Ectodermal cell (in vitro differentiated cells): ENCODE measurements at regions not wholly inside any gene's neighbourhood (a gene's known extent, or its start where the extent isn't known, plus 50 kb on each side); places are given as distances from the start of the nearest gene placed in this dataset.
A peak's percentile ranks its signal among the peaks of the same experiment; 100 is the strongest.

Experiments
- H3K27ac ChIP-seq: 2 replicates; pipeline ENCODE4 v1.7.0; 2013; ENCODE audit warnings: mild to moderate bottlenecking, low read depth, low read length; ENCODE audit not compliant: insufficient read depth, poor library complexity, severe bottlenecking
- H3K27me3 ChIP-seq: 2 replicates; pipeline ENCODE4 v1.7.0; 2013; ENCODE audit warnings: mild to moderate bottlenecking, low read length; ENCODE audit not compliant: insufficient read depth, control insufficient read depth, poor library complexity, severe bottlenecking
- H3K36me3 ChIP-seq: one replicate; pipeline ENCODE4 v1.7.0; 2013; ENCODE audit warnings: low read length; ENCODE audit not compliant: control insufficient read depth, insufficient read depth
- H3K4me1 ChIP-seq: one replicate; pipeline ENCODE4 v1.7.0; 2013; ENCODE audit warnings: low read length; ENCODE audit not compliant: control insufficient read depth, insufficient read depth
- H3K4me3 ChIP-seq: 2 replicates; pipeline ENCODE4 v1.7.0; 2013; ENCODE audit warnings: low read depth, low read length, control low read depth; ENCODE audit not compliant: insufficient read depth
- H3K9me3 ChIP-seq: 2 replicates; pipeline ENCODE4 v1.7.0; 2013; ENCODE audit warnings: mild to moderate bottlenecking, low read length, moderate library complexity; ENCODE audit not compliant: control insufficient read depth
- WGBS, 2 experiments: methylation state at CpG; one replicate each; pipeline ENCODE4 v1.1.7; 2013; ENCODE audit warnings: missing lambda C conversion rate in 2 of 2; 5-methylcytosine and 5-hydroxymethylcytosine counted together

DNA sequence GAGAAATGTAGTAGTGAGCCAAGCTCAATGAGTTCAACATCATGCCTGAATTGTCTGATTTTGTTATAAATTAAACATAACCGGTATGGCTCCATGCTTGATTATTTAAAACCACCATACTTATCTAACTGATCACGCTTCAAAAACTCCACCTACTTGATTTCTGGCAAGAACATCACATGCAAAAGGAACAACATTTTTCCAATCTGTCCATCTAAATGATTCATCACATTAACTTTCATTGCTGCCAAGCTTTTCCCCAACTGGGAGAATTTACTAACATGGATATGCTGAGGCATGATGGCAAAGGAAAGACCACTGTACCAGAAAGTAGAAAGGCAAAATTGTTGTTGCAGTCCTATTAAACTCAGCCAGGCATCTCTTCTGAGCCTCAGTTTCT lies 286.8 kb downstream of the TRIB2 start:
- 84 to 88% methylated on average over 2 of the region's 2 CpGs for WGBS, 2 experiments
- Histone ChIP-seq H3K27ac (no peak overlapping the region), H3K27me3 (no peaks in the 10 kb centered on the region), H3K36me3 (no peaks in the 10 kb centered on the region), H3K4me3 (no peak overlapping the region), H3K9me3 (no peaks in the 10 kb centered on the region), H3K4me1 (peaks cover 5% of the 10 kb centered on the region)

DNA sequence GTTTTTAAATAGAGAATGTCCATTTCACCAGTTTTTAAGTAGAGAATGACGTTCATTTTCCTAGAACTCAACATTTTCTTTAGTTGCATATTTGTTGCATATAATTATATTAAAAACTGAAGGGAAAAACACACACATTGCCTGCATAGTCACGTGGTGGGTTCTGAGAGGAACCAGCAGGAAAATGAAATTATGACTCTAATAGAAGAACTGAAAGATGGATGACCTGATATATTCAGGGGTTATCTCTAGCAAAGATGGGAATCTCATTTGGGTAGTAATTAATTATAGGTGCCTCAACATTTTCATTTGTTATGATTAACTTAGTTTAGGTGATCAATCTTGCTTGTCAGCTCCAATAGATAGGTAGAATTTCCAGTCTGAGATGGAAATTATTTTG lies 288.3 kb downstream of the TRIB2 start:
- no peaks in the 10 kb centered on the region for H3K36me3 ChIP-seq
- no peaks in the 10 kb centered on the region for H3K9me3 ChIP-seq
- WGBS, 2 experiments = 90% methylated on average over 1 to 2 of the region's 2 CpGs
- no peak overlapping the region for H3K4me3 ChIP-seq
- no peak overlapping the region for H3K27ac ChIP-seq
- H3K27me3 ChIP-seq = no peaks in the 10 kb centered on the region
- H3K4me1 ChIP-seq = peaks cover 5% of the 10 kb centered on the region

DNA sequence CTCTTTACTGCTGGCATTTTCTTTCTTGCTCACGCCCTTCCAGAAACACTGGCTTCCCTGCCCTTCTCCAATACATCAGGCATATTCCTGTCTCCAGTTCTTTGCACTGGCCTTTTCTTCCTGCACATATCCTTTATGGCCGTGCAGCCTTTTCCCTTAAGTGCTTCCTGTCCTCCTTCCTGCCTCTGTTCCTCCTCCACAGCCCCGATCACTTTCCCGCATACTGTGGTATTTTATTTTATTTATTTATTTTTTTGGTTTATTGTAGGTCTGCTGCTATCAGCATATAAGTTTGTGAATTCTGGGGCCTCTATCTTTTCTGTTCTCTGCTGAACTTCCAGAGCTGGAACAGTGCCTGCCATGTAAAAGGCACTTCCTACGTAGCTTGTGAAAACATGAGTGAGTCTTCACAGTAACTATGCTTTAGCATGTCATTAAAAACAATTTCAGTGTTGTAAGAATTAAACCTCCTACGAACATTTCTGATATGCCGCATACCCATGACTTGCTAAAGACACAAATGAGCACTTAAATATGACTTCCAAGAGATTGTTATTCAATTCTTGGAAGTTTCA lies 289.1 kb downstream of the TRIB2 start:
- Histone ChIP-seq H3K27me3 (no peaks in the 10 kb centered on the region), H3K4me3 (no peak overlapping the region), H3K4me1 (peaks cover 1% of the 10 kb centered on the region), H3K9me3 (no peaks in the 10 kb centered on the region), H3K27ac (no peak overlapping the region), H3K36me3 (no peaks in the 10 kb centered on the region)
- WGBS, 2 experiments = 93 to 98% methylated on average over 5 of the region's 7 CpGs

DNA sequence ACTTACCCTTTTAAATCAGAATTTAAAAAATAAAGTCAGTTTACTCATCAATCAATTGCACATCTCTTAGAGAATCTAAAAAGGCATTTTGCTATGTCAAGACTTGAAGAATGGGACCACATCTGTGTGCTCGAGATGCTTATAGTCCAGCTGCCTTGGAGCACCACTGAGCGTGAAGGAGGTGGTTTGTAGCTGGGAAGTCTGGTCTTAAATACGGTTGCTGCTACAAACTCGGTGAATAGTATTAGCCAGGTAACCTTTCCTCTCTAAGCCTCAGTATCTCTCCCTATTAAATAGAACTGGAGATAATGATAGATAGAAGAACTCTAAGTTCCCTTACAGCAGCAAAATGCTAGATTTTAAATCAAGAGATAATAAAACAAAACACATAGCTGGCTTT lies 289.7 kb downstream of the TRIB2 start:
- no peaks in the 10 kb centered on the region for H3K4me1 ChIP-seq
- 78 to 91% methylated on average over 3 to 4 of the region's 4 CpGs for WGBS, 2 experiments
- H3K4me3 ChIP-seq = no peak overlapping the region
- H3K27me3 ChIP-seq = no peaks in the 10 kb centered on the region
- H3K9me3 ChIP-seq = no peaks in the 10 kb centered on the region
- H3K36me3 ChIP-seq = no peaks in the 10 kb centered on the region
- no peak overlapping the region for H3K27ac ChIP-seq

DNA sequence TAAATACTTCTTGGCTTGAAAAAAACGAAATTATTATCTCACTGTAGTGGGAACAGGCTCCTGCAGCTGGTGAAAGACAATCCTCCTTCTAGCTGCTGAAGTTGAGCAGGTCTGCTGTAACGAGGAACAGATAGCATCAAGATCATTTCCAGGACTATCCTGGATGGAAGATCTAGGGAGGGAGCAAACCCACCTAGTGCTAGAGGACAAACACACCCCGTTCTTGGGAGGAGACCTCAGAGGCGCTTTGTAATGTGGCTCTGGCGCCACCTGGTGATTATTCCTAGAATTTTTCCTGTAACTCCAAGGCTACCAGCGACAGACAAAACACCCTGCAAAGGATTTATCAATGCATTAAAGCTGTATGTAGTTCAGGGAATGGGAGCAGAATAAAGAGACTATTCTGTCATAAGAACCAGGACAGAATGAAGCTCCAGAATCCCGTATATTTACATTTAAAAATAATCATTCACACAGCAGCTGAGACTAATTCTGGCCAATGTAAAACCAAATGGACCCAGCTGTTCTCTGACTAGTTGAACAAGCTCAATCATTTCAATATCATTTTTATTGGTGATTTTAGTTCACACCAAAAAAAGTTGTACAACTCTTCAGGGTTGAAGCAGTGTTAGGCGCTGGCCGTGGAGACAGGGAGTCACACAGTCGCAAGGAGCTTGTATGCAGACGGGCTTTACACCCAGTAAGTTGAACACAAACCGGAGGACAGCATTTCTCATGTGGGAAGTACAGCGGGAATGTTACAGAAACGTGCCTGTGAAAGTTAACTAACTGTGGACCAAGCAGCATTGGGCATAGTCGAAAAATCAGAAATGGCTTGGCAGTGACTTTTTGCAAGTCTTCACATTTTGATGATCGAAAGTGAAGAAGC lies 290.3 kb downstream of the TRIB2 start:
- 55 to 60% methylated on average over 15 to 16 of the region's 16 CpGs for WGBS, 2 experiments
- H3K27ac ChIP-seq = no peak overlapping the region

DNA sequence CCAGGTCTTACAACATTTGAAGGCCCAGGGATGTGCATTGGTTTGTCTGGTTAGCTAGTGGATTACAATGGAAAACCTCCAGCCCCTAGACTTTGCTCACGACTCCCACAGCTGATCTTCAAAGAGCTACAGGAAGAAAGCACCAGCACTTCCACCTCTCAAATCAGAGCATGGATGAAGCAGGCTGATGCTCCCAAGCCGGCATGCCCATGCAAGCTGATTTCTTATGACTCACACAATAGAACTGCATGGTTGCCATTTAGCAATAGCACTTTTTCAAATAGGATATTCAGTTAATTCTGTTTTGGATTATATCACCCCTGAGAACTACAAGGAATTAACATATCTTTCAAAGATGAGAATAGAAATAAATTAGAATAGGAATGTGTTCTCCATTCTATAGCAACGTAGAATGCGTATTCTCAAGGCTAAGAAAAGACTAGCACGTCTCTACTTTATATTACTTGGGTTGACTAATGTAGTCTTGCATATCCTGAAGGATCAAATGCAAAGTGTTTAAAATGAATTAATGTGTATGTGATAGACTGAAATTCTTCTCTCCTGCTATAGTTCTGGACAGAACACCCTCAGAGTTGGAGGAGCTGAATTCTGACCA lies 292.4 kb downstream of the TRIB2 start:
- no peaks in the 10 kb centered on the region for H3K36me3 ChIP-seq
- no peaks in the 10 kb centered on the region for H3K4me1 ChIP-seq
- H3K9me3 ChIP-seq = no peaks in the 10 kb centered on the region
- no peak overlapping the region for H3K27ac ChIP-seq
- 86 to 90% methylated on average over 5 of the region's 5 CpGs for WGBS, 2 experiments
- no peak overlapping the region for H3K4me3 ChIP-seq
- no peaks in the 10 kb centered on the region for H3K27me3 ChIP-seq

More for the DNA sequence above, 290.3 kb downstream of the TRIB2 start:
- Histone ChIP-seq H3K4me1 (no peaks in the 10 kb centered on the region), H3K27me3 (no peaks in the 10 kb centered on the region), H3K4me3 (no peak overlapping the region), H3K36me3 (no peaks in the 10 kb centered on the region), H3K9me3 (no peaks in the 10 kb centered on the region)

DNA sequence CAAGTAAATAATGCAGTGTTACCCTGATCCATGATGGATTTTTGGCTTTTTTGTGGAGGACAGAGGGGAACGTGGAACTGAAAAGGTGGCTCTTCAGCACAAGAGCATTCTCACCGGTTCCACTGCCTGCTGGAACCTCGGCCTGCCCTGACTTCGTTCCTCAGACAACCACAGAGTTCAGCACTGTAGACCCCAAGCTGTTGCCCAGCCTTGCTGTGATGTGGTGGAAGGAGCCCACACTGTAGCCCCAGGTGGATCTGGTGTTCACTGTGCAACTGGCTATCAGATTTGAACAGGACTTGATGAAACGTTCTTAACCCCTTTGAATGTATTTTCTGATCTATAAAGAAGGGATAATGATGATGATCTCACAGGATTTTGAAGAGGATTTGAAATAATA lies 293.5 kb downstream of the TRIB2 start:
- peaks cover under 1% of the 10 kb centered on the region for H3K4me1 ChIP-seq
- H3K27me3 ChIP-seq = no peaks in the 10 kb centered on the region
- H3K9me3 ChIP-seq = no peaks in the 10 kb centered on the region
- no peak overlapping the region for H3K4me3 ChIP-seq
- H3K27ac ChIP-seq = no peak overlapping the region
- H3K36me3 ChIP-seq = no peaks in the 10 kb centered on the region
- 89 to 91% methylated on average over 5 of the region's 5 CpGs for WGBS, 2 experiments

DNA sequence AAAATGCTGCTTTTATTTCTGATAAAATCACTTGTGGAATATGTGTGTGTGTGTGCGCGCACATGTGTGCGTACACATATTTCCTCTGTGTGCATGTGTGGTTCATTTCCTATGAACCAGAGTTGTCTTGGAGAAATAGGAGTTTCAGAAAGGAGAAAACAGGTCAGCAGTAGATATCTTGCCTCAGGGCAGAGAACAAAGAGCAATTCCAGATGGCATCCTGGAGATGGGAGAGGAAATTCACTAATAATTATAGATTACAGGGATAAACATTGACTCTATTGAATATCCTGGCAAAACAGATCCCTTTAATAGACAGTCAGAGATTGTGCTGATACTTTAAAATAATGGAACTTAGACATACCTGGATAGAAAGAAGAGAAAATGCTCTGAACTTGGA lies 298.0 kb downstream of the TRIB2 start:
- 95% methylated on average over 3 of the region's 3 CpGs for WGBS, 2 experiments
- no peak overlapping the region for H3K4me3 ChIP-seq
- no peak overlapping the region for H3K27ac ChIP-seq
- no peaks in the 10 kb centered on the region for H3K9me3 ChIP-seq
- H3K36me3 ChIP-seq = no peaks in the 10 kb centered on the region
- no peaks in the 10 kb centered on the region for H3K27me3 ChIP-seq
- peaks cover 11% of the 10 kb centered on the region for H3K4me1 ChIP-seq

DNA sequence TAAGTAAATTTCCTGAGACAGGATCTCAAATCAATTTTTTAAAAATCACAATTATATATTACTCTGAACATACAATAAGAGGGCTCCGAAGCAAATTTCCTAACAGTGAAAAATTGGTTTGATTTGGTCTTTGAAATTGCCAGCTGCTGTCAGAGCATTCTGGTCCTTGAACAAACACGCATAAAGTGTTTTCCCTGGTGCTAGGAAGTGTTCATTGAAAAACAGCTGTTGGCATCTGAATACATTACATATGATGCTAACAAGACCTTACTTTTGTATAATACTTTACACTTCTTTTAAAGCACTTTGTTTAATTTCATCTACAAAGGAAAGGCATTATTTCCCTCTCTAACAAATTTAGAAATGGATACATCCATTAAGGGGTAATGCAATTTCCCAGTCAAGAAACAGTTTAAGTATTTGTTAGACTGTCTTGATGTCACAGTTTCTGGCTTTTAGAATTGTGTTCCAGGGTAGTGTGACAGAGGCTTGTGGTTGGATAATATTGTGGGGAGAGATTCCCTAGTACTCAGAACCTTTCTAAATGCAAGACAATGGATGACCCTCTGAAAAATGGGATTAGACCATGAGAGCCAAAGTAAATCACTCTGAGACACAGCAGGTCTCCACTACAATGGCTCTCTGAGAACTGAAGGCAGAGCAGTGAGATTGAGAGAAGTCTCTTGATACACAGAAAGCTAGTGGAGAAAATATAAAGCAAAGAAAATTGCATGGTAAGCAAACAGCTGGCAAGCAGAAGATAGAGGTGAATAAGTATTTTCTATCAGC lies 299.0 kb downstream of the TRIB2 start:
- Histone ChIP-seq H3K4me1 (peaks cover 11% of the 10 kb centered on the region), H3K36me3 (no peaks in the 10 kb centered on the region), H3K27ac (peak overlapping the region; percentile 58), H3K4me3 (no peak overlapping the region), H3K27me3 (no peaks in the 10 kb centered on the region), H3K9me3 (no peaks in the 10 kb centered on the region)
- WGBS, 2 experiments = 83 to 100% methylated on average over 2 of the region's 2 CpGs

DNA sequence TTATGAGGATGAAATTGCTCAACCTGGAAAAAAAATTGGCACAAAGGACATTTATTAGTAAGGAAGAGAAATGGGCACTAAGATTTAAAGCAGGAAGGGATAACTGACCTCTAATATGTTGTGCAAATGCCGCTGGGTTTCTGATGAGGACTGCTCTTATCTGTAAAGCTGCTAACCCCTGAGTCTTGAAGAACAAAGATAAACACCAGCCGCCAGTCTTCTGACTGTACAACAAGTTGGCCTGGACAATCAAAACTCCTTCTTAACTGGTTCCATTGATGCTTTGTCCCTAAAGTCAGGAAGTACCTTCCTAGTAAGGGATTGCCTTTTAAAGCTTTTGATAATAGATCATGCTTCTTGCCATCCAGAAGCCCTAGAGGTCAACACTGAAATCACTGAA lies 301.8 kb downstream of the TRIB2 start:
- WGBS, 2 experiments = 88 to 93% methylated on average over 2 of the region's 2 CpGs
- no peak overlapping the region for H3K4me3 ChIP-seq

More for the DNA sequence above, 301.8 kb downstream of the TRIB2 start:
- no peaks in the 10 kb centered on the region for H3K27me3 ChIP-seq
- H3K36me3 ChIP-seq = no peaks in the 10 kb centered on the region
- H3K4me1 ChIP-seq = peaks cover 11% of the 10 kb centered on the region
- H3K9me3 ChIP-seq = no peaks in the 10 kb centered on the region
- no peak overlapping the region for H3K27ac ChIP-seq
